Adrenal gland (tissue), 9 donors: ENCODE measurements at regions not wholly inside any gene's neighbourhood (a gene's known extent, or its start where the extent isn't known, plus 50 kb on each side); places are given as distances from the start of the nearest gene placed in this dataset.

Experiments used
- DNase-seq, 7 donors: peaks; one replicate each; pipeline ENCODE4 v3.0.0-alpha.2; 2019 to 2020
- H3K27ac ChIP-seq, 5 donors: fragments of 200-600 bp; sonication (generic) in 4 of 5; 1 replicate in 3 of 5; 2 replicates in 2 of 5; pipeline versions ENCODE4 v1.5.1 to v1.8.0; 2016 to 2020; ENCODE audit warnings: mild to moderate bottlenecking in 1 of 5
- H3K27me3 ChIP-seq: fragments of 200-600 bp; 2 replicates; pipeline ENCODE4 v1.8.0; 2021
- H3K36me3 ChIP-seq, 2 donors: fragments of 200-600 bp; replicated peaks in 1 of 2; 1 replicate in 1 of 2; 2 replicates in 1 of 2; pipeline versions ENCODE4 v1.5.1 to v1.8.0; 2018 to 2022
- H3K4me1 ChIP-seq, 2 donors: fragments of 200-600 bp; replicated peaks in 1 of 2; 1 replicate in 1 of 2; 2 replicates in 1 of 2; pipeline versions ENCODE4 v1.5.1 to v1.8.0; 2018 to 2021
- H3K4me3 ChIP-seq, 4 donors: fragments of 200-600 bp; sonication (generic) in 3 of 4; one replicate each; pipeline ENCODE4 v1.5.1; 2016 to 2018
- H3K9me3 ChIP-seq, 3 donors: fragments of 200-600 bp; sonication (generic) in 1 of 3; replicated peaks in 1 of 3; 1 replicate in 2 of 3; 2 replicates in 1 of 3; pipeline versions ENCODE4 v1.5.1 to v1.8.0; 2016 to 2021
- CTCF ChIP-seq, 6 experiments: fragments of 450-650 bp in 4 of 6; fragments of 200-600 bp in 2 of 6; sonication (generic) in 1 of 6; IDR thresholded peaks; 1 replicate in 5 of 6; 2 replicates in 1 of 6; pipeline versions ENCODE4 v1.5.1 to v1.8.0; 2016 to 2021; ENCODE audit warnings: antibody characterized with exemption in 6 of 6, mild to moderate bottlenecking in 2 of 6, moderate library complexity in 1 of 6
- POLR2A ChIP-seq, 2 donors: fragments of 450-650 bp; IDR thresholded peaks; one replicate each; pipeline ENCODE4 v1.6.1; 2017; ENCODE audit warnings: antibody characterized with exemption in 2 of 2, mild to moderate bottlenecking in 2 of 2, moderate library complexity in 1 of 2
- WGBS, 4 donors: extraction: QIAGEN DNeasy Blood & Tissue Kit in 2 of 4; methylation state at CpG; one replicate each; pipeline versions ENCODE4 v1.1.5 to v1.1.7; 2013 to 2017; 5-methylcytosine and 5-hydroxymethylcytosine counted together
- intact Hi-C, 2 donors: fragments of 100-400 bp; cut with DNase I; formaldehyde crosslinking; loops; one replicate each; pipeline versions ENCODE4 v1.14.1 to v1.15.0; 2022 to 2023
- donor health status: healthy with polysubstance abuse.
- donor health status: Bipolar disorder and iron deficiency.
- donor health status: DM: yes; HTN: yes; CAD: no.
- donor health status: DM: no; HTN: no; CAD: no.
- donor health status: DM: no; HTN: no; CAD: no.

DNA sequence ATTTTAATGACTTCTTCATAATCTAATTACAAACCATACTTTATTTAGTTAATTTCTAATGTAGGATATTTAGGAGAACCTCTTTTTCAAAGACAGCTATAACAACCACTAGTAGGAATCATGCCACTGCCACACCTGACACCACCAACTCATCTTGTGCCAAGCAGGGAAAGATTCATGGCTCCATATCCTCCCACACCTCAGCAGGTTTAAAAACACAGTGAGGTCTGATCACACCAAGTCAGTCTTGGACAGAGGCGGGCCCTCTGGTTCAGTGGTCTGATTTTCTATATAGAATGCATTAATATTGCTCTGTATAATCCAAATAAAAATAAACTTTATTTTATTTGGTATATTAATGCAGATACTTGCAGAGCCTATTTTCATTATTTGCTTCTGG, 227.7 kb upstream of the TTC29 start:
- intact Hi-C loops, result no loop called here
- Histone ChIP-seq H3K27me3 (no peaks in the 10 kb centered on the region), H3K4me3 (no peak overlapping the region), H3K4me1 (no peaks in the 10 kb centered on the region), H3K27ac (no peak overlapping the region), H3K9me3 (no peaks in the 10 kb centered on the region), H3K36me3 (no peaks in the 10 kb centered on the region)
- TF ChIP-seq POLR2A (IDR thresholded peaks at IDR 0.05) (no peak), CTCF (IDR thresholded peaks at IDR 0.05) (no peak)
- WGBS, 4 donors, result 81 to 92% (median 84%) methylated on average over 1 of the region's 1 CpG
- no peak for DNase-seq

GRCh38 chr4:147173797-147174432, 228.3 kb upstream of the TTC29 start:
- no peaks in the 10 kb centered on the region for H3K9me3 ChIP-seq
- H3K4me3 ChIP-seq, result no peak overlapping the region

DNA sequence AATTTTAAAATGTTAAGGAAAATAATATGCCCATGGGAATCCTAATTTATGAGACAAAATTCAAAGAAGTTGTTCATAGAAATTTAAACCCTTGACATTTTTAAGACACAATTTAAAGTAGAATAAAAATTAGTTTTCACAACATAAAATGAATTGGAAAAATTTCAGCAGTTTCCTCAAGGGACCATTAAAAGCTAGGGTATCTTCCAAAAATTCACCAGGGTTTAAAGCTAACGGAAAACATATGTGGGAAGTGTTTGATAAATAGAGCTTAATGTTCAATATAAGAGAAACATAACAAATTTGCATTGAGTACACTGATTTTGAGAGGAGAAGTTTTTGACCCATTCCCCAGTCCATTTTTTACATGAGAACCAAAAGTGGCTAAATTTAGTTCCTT, 228.9 kb upstream of the TTC29 start:
- Histone ChIP-seq H3K4me3 (no peak overlapping the region), H3K27me3 (no peaks in the 10 kb centered on the region), H3K36me3 (no peaks in the 10 kb centered on the region), H3K4me1 (no peaks in the 10 kb centered on the region), H3K27ac (no peak overlapping the region), H3K9me3 (no peaks in the 10 kb centered on the region)
- no peak for DNase-seq
- TF ChIP-seq POLR2A (IDR thresholded peaks at IDR 0.05) (no peak), CTCF (IDR thresholded peaks at IDR 0.05) (no peak)
- intact Hi-C loops, result no loop called here
- 59 to 72% (median 61%) methylated on average over 1 of the region's 1 CpG for WGBS, 4 donors

More at GRCh38 chr4:147173797-147174432, 228.3 kb upstream of the TTC29 start:
- intact Hi-C loops, result no loop called here
- H3K36me3 ChIP-seq, result no peaks in the 10 kb centered on the region
- no peak overlapping the region for H3K27ac ChIP-seq
- no peak for TF ChIP-seq POLR2A (IDR thresholded peaks at IDR 0.05)
- TF ChIP-seq CTCF (IDR thresholded peaks at IDR 0.05), result no peak
- H3K4me1 ChIP-seq, result no peaks in the 10 kb centered on the region
- H3K27me3 ChIP-seq, result no peaks in the 10 kb centered on the region
- 56 to 62% (median 58%) methylated on average over 7 of the region's 7 CpGs for WGBS, 4 donors
- no peak for DNase-seq

DNA sequence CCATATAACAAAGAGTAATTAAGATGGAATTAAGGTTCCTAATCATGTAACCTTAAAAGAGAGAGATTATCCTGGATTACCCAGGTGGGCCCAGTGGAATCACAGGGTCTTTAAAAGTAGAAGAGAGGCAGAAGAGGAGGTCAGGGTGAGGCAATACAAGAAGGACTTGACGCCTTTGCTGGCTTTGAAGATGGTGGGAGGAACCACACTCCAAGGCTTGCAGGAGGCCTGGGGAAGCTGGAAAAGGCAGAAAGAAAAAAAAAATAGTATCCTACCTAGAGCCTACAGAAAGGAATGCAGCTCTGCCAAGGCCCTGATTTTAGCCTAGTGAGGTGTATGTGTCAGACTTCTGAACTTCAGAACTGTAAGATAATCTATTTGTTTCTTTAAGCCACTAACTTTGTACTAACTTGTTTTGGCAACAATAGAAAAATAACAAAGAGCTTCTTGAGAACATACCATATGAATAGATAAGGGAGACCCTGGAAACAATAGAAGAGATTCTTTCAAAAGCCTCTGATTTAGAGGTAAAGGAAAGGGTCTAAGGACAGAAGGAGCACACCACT, 229.9 kb upstream of the TTC29 start:
- Histone ChIP-seq H3K27ac (no peak overlapping the region), H3K9me3 (no peaks in the 10 kb centered on the region), H3K4me3 (no peak overlapping the region), H3K4me1 (no peaks in the 10 kb centered on the region), H3K27me3 (no peaks in the 10 kb centered on the region), H3K36me3 (no peaks in the 10 kb centered on the region)
- intact Hi-C loops, result no loop called here
- DNase-seq, result no peak
- WGBS, 4 donors, result 76 to 93% (median 85%) methylated on average over 1 of the region's 1 CpG
- TF ChIP-seq CTCF (IDR thresholded peaks at IDR 0.05), result no peak
- no peak for TF ChIP-seq POLR2A (IDR thresholded peaks at IDR 0.05)
